ENCODE measurements at regions not wholly inside any gene's neighbourhood (a gene's known extent, or its start where the extent isn't known, plus 50 kb on each side); places are given as distances from the start of the nearest gene placed in this dataset.
"Not testable (repeated sequence)": the region's sequence is repeated elsewhere in the genome, so short reads cannot be mapped to it uniquely, and the experiment has no call there.

GRCh38 chr22:33139937-33140336 lies 81.8 kb upstream of the SYN3 start:
- no peak for TF ChIP-seq CTCF (IDR thresholded peaks at IDR 0.05; ENCODE audit: unreplicated experiment)
- no TSS peak for BruUV-seq (replicated peaks)
- H3K9me3 Mint-ChIP-seq (ENCODE audit: low read depth, unreplicated experiment), result peaks cover 4% of the 10 kb centered on the region
- no peaks in the 10 kb centered on the region for H3K27me3 Mint-ChIP-seq (ENCODE audit: unreplicated experiment)
- H3K4me3 Mint-ChIP-seq (ENCODE audit: low read depth, unreplicated experiment), result no peak overlapping the region
- H3K27ac Mint-ChIP-seq (ENCODE audit: unreplicated experiment), result no peak overlapping the region
- DNase-seq, result no peak
- intact Hi-C loops (cut with micrococcal nuclease; ENCODE audit: unreplicated experiment), result no loop called here
- CTCF ChIA-PET, result no interaction called here
- H3K36me3 Mint-ChIP-seq (ENCODE audit: insufficient read depth, unreplicated experiment), result no peaks in the 10 kb centered on the region
- H3K4me1 Mint-ChIP-seq (ENCODE audit: low read depth, unreplicated experiment), result no peaks in the 10 kb centered on the region

GRCh38 chr22:33138333-33138732 lies 80.2 kb upstream of the SYN3 start:
- H3K36me3 Mint-ChIP-seq (ENCODE audit: insufficient read depth, unreplicated experiment); intact Hi-C loops (cut with micrococcal nuclease; ENCODE audit: unreplicated experiment); H3K9me3 Mint-ChIP-seq (ENCODE audit: low read depth, unreplicated experiment); BruUV-seq (replicated peaks); H3K4me1 Mint-ChIP-seq (ENCODE audit: low read depth, unreplicated experiment); H3K27ac Mint-ChIP-seq (ENCODE audit: unreplicated experiment); DNase-seq; H3K4me3 Mint-ChIP-seq (ENCODE audit: low read depth, unreplicated experiment); H3K27me3 Mint-ChIP-seq (ENCODE audit: unreplicated experiment); CTCF ChIA-PET: not testable (repeated sequence)

GRCh38 chr22:33130473-33130872 lies 72.3 kb upstream of the SYN3 start:
- BruUV-seq (replicated peaks), result no TSS peak
- TF ChIP-seq CTCF (IDR thresholded peaks at IDR 0.05; ENCODE audit: unreplicated experiment), result no peak
- CTCF ChIA-PET, result interaction anchor here (0.7 kb wide), 1 partner anchor 46 kb away, joined by 6 read pairs; no protein-coding TSS in a partner anchor
- no peaks in the 10 kb centered on the region for H3K4me1 Mint-ChIP-seq (ENCODE audit: low read depth, unreplicated experiment)
- H3K9me3 Mint-ChIP-seq (ENCODE audit: low read depth, unreplicated experiment), result peaks cover 6% of the 10 kb centered on the region
- no peak for DNase-seq
- no peaks in the 10 kb centered on the region for H3K27me3 Mint-ChIP-seq (ENCODE audit: unreplicated experiment)
- no peak overlapping the region for H3K4me3 Mint-ChIP-seq (ENCODE audit: low read depth, unreplicated experiment)
- H3K36me3 Mint-ChIP-seq (ENCODE audit: insufficient read depth, unreplicated experiment), result no peaks in the 10 kb centered on the region
- intact Hi-C loops (cut with micrococcal nuclease; ENCODE audit: unreplicated experiment), result no loop called here
- no peak overlapping the region for H3K27ac Mint-ChIP-seq (ENCODE audit: unreplicated experiment)

GRCh38 chr22:33129621-33130020 lies 71.4 kb upstream of the SYN3 start:
- intact Hi-C loops (cut with micrococcal nuclease; ENCODE audit: unreplicated experiment), result no loop called here
- Mint-ChIP-seq H3K27me3 (ENCODE audit: unreplicated experiment) (no peaks in the 10 kb centered on the region), H3K4me1 (ENCODE audit: low read depth, unreplicated experiment) (no peaks in the 10 kb centered on the region)

GRCh38 chr22:33126881-33127280 lies 68.7 kb upstream of the SYN3 start:
- intact Hi-C loops (cut with micrococcal nuclease; ENCODE audit: unreplicated experiment), result no loop called here
- H3K4me1 Mint-ChIP-seq (ENCODE audit: low read depth, unreplicated experiment), result no peaks in the 10 kb centered on the region
- CTCF ChIA-PET, result no interaction called here
- H3K27ac Mint-ChIP-seq (ENCODE audit: unreplicated experiment), result no peak overlapping the region
- no peaks in the 10 kb centered on the region for H3K36me3 Mint-ChIP-seq (ENCODE audit: insufficient read depth, unreplicated experiment)
- BruUV-seq (replicated peaks), result no TSS peak
- no peaks in the 10 kb centered on the region for H3K27me3 Mint-ChIP-seq (ENCODE audit: unreplicated experiment)
- no peak for DNase-seq
- H3K9me3 Mint-ChIP-seq (ENCODE audit: low read depth, unreplicated experiment), result peaks cover 8% of the 10 kb centered on the region
- no peak overlapping the region for H3K4me3 Mint-ChIP-seq (ENCODE audit: low read depth, unreplicated experiment)
- no peak for TF ChIP-seq CTCF (IDR thresholded peaks at IDR 0.05; ENCODE audit: unreplicated experiment)

More at GRCh38 chr22:33129621-33130020, 71.4 kb upstream of the SYN3 start:
- no peaks in the 10 kb centered on the region for H3K36me3 Mint-ChIP-seq (ENCODE audit: insufficient read depth, unreplicated experiment)
- CTCF ChIA-PET, result no interaction called here
- no peak for DNase-seq
- BruUV-seq (replicated peaks), result no TSS peak
- H3K4me3 Mint-ChIP-seq (ENCODE audit: low read depth, unreplicated experiment), result no peak overlapping the region
- peaks cover 6% of the 10 kb centered on the region for H3K9me3 Mint-ChIP-seq (ENCODE audit: low read depth, unreplicated experiment)
- H3K27ac Mint-ChIP-seq (ENCODE audit: unreplicated experiment), result no peak overlapping the region
- no peak for TF ChIP-seq CTCF (IDR thresholded peaks at IDR 0.05; ENCODE audit: unreplicated experiment)
